ENCODE measurements at regions not wholly inside any gene's neighbourhood (a gene's known extent, or its start where the extent isn't known, plus 50 kb on each side); places are given as distances from the start of the nearest gene placed in this dataset.

DNA sequence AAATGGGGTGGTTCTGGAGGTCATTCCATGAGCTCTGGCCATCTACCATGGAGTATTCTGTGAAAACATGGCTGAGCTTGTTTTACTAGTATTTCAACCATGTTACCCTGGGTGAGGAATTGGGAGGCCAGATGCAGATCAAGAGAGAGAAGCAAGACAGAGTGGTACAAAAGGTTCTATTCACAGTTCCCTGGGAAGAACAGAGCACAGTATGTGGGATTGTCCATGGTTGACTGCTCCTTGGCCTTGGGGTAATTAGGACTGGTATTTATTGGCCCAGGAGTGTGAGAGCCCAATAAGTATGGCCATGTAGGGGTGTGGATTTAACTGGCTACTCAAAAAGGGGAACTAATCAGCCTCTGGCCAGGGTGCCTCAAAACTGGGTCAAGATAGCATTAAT, 239.7 kb upstream of the GATB start:
- no peaks in the 10 kb centered on the region for H3K27me3 ChIP-seq

DNA sequence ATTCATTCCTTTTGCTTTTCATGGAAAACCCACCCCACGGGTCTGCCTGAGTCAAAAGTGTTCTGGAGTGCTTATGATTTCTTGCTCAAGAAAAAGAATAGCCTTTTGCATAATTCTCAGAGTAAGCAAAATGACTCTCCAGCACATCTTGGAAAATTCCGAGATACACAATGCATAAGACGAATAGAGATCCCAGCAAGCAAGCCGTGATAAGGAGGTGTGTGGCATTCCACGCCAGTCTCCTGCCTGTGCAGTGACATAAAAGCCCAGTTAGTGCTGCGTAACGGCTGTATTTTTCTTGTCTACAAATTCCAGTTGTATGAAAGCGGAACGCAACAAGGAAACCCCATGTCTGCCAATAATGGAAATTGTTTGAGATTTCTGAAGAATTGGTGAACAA, 237.9 kb upstream of the GATB start:
- H3K36me3 ChIP-seq: no peaks in the 10 kb centered on the region
- H3K27ac ChIP-seq: no peak overlapping the region
- no peak overlapping the region for H3K9ac ChIP-seq
- H2AFZ ChIP-seq (replicated peaks): no peak overlapping the region
- no peaks in the 10 kb centered on the region for H3F3A ChIP-seq (ENCODE audit: low read depth)
- Mint-ChIP-seq H3K4me3 (no peak overlapping the region), H3K4me1 (peaks cover 11% of the 10 kb centered on the region), H3K36me3 (no peaks in the 10 kb centered on the region), H3K9me3 (peaks cover 2% of the 10 kb centered on the region), H3K27ac (no peak overlapping the region), H3K27me3 (ENCODE audit: insufficient read depth, low read depth) (peaks cover 4% of the 10 kb centered on the region)
- H4K20me1 ChIP-seq (ENCODE audit: low read depth): no peaks in the 10 kb centered on the region
- H3K4me1 ChIP-seq: no peaks in the 10 kb centered on the region
- no peak overlapping the region for H3K4me2 ChIP-seq
- no peaks in the 10 kb centered on the region for H3K79me2 ChIP-seq (ENCODE audit: low read depth)
- TF ChIP-seq EZH2 (IDR thresholded peaks at IDR 0.05) (no peak), EZH2phosphoT487 (IDR thresholded peaks at IDR 0.05) (no peak)
- TF ChIP-seq, protein P1, sequence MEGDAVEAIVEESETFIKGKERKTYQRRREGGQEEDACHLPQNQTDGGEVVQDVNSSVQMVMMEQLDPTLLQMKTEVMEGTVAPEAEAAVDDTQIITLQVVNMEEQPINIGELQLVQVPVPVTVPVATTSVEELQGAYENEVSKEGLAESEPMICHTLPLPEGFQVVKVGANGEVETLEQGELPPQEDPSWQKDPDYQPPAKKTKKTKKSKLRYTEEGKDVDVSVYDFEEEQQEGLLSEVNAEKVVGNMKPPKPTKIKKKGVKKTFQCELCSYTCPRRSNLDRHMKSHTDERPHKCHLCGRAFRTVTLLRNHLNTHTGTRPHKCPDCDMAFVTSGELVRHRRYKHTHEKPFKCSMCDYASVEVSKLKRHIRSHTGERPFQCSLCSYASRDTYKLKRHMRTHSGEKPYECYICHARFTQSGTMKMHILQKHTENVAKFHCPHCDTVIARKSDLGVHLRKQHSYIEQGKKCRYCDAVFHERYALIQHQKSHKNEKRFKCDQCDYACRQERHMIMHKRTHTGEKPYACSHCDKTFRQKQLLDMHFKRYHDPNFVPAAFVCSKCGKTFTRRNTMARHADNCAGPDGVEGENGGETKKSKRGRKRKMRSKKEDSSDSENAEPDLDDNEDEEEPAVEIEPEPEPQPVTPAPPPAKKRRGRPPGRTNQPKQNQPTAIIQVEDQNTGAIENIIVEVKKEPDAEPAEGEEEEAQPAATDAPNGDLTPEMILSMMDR (IDR thresholded peaks at IDR 0.05): no peak
- H3K4me3 ChIP-seq: no peak overlapping the region
- peaks cover 3% of the 10 kb centered on the region for H3K9me3 ChIP-seq (ENCODE audit: low read depth)
- H3K27me3 ChIP-seq: no peaks in the 10 kb centered on the region
- no peak for DNase-seq (ENCODE audit: low spot score)

More for the DNA sequence above, 239.7 kb upstream of the GATB start:
- no peaks in the 10 kb centered on the region for H3F3A ChIP-seq (ENCODE audit: low read depth)
- H3K27me3 Mint-ChIP-seq (ENCODE audit: insufficient read depth, low read depth): peaks cover 4% of the 10 kb centered on the region
- H3K4me1 ChIP-seq: no peaks in the 10 kb centered on the region
- peak; percentile 11 for DNase-seq (ENCODE audit: low spot score)
- no peak overlapping the region for H3K4me2 ChIP-seq
- no peak overlapping the region for H3K9ac ChIP-seq
- no peak overlapping the region for H3K4me3 ChIP-seq
- no peaks in the 10 kb centered on the region for H3K36me3 Mint-ChIP-seq
- H3K27ac Mint-ChIP-seq: no peak overlapping the region
- H2AFZ ChIP-seq (replicated peaks): no peak overlapping the region
- H3K4me1 Mint-ChIP-seq: peaks cover 11% of the 10 kb centered on the region
- H3K4me3 Mint-ChIP-seq: no peak overlapping the region
- H4K20me1 ChIP-seq (ENCODE audit: low read depth): no peaks in the 10 kb centered on the region
- TF ChIP-seq EZH2phosphoT487 (IDR thresholded peaks at IDR 0.05): no peak
- no peak for TF ChIP-seq EZH2 (IDR thresholded peaks at IDR 0.05)
- TF ChIP-seq, protein P1 (IDR thresholded peaks at IDR 0.05): no peak
- peaks cover 2% of the 10 kb centered on the region for H3K9me3 Mint-ChIP-seq
- no peaks in the 10 kb centered on the region for H3K79me2 ChIP-seq (ENCODE audit: low read depth)
- peaks cover 3% of the 10 kb centered on the region for H3K9me3 ChIP-seq (ENCODE audit: low read depth)
- no peaks in the 10 kb centered on the region for H3K36me3 ChIP-seq
- H3K27ac ChIP-seq: no peak overlapping the region

DNA sequence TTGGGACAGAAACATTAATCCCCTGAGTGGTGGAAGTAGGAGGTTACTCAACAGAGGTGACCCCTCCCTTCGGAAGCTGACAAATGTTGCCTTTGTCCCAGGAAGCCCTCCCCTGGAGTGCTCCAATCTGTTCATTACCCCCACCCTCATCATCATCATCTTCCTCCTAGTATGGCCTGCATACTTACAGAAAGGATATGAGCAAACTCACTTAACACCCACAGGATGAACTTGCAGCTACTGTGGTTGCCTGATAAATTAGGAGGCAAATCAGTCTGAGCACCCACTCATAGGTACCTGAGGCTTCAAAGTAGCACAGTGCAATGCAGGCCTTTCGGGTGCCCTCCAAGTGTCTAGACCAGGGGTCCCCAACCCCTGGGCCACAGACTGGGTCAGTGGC, 236.7 kb upstream of the GATB start:
- Histone ChIP-seq H3K4me1 (peaks cover 2% of the 10 kb centered on the region), H3F3A (ENCODE audit: low read depth) (no peaks in the 10 kb centered on the region), H2AFZ (replicated peaks) (no peak overlapping the region), H3K4me3 (no peak overlapping the region), H4K20me1 (ENCODE audit: low read depth) (no peaks in the 10 kb centered on the region), H3K4me2 (no peak overlapping the region), H3K9me3 (ENCODE audit: low read depth) (peaks cover 3% of the 10 kb centered on the region), H3K79me2 (ENCODE audit: low read depth) (no peaks in the 10 kb centered on the region), H3K27me3 (no peaks in the 10 kb centered on the region), H3K27ac (no peak overlapping the region), H3K36me3 (no peaks in the 10 kb centered on the region), H3K9ac (no peak overlapping the region)
- no peak overlapping the region for H3K4me3 Mint-ChIP-seq
- no peaks in the 10 kb centered on the region for H3K36me3 Mint-ChIP-seq
- H3K4me1 Mint-ChIP-seq: peaks cover 15% of the 10 kb centered on the region
- H3K27ac Mint-ChIP-seq: no peak overlapping the region
- H3K9me3 Mint-ChIP-seq: no peaks in the 10 kb centered on the region
- no peak for DNase-seq (ENCODE audit: low spot score)
- H3K27me3 Mint-ChIP-seq (ENCODE audit: insufficient read depth, low read depth): peaks cover 4% of the 10 kb centered on the region
- TF ChIP-seq EZH2phosphoT487 (IDR thresholded peaks at IDR 0.05): no peak
- TF ChIP-seq EZH2 (IDR thresholded peaks at IDR 0.05): no peak
- TF ChIP-seq, protein P1 (IDR thresholded peaks at IDR 0.05): no peak
